CD14-positive monocyte (primary cell): ENCODE measurements at regions not wholly inside any gene's neighbourhood (a gene's known extent, or its start where the extent isn't known, plus 50 kb on each side); places are given as distances from the start of the nearest gene placed in this dataset.

Experiments
- DNase-seq, 3 donors: peaks; one replicate each; pipeline ENCODE4 v3.0.0-alpha.2; 2011 to 2022
- H2AFZ ChIP-seq: 2 replicates; pipeline ENCODE4 v1.6.0; 2012; ENCODE audit warnings: mild to moderate bottlenecking, low read depth, low read length, inconsistent platforms; ENCODE audit not compliant: insufficient read depth, poor library complexity, severe bottlenecking
- H3K27ac ChIP-seq, 2 donors: 1 replicate in 1 of 2; 2 replicates in 1 of 2; pipeline ENCODE4 v1.5.1; 2012 to 2013; ENCODE audit warnings: low read length in 2 of 2, control low read depth in 1 of 2, inconsistent platforms in 1 of 2, low read depth in 1 of 2, mild to moderate bottlenecking in 1 of 2
- H3K27me3 ChIP-seq, 2 donors: one replicate each; pipeline versions ENCODE4 v1.6.0 to v1.6.1; 2011 to 2013; ENCODE audit warnings: low read length in 2 of 2; ENCODE audit not compliant: control insufficient read depth in 2 of 2, insufficient read depth in 2 of 2
- H3K36me3 ChIP-seq, 2 donors: replicated peaks in 1 of 2; 1 replicate in 1 of 2; 2 replicates in 1 of 2; pipeline versions ENCODE4 v1.5.1 to v1.6.1; 2012 to 2013; ENCODE audit warnings: low read length in 2 of 2, control low read depth in 1 of 2, inconsistent platforms in 1 of 2, mild to moderate bottlenecking in 1 of 2; ENCODE audit not compliant: insufficient read depth in 2 of 2, control insufficient read depth in 1 of 2
- H3K4me1 ChIP-seq, 2 donors: 1 replicate in 1 of 2; 2 replicates in 1 of 2; pipeline versions ENCODE4 v1.5.1 to v1.6.1; 2012 to 2013; ENCODE audit warnings: low read length in 2 of 2, control low read depth in 1 of 2, inconsistent platforms in 1 of 2, mild to moderate bottlenecking in 1 of 2, moderate library complexity in 1 of 2; ENCODE audit not compliant: insufficient read depth in 2 of 2, control insufficient read depth in 1 of 2
- H3K4me2 ChIP-seq: replicated peaks from 2 replicates; pipeline ENCODE3; 2012; ENCODE audit warnings: low read length, moderate library complexity, mild to moderate bottlenecking; ENCODE audit not compliant: poor library complexity, severe bottlenecking; ENCODE audit errors: extremely low read depth
- H3K4me3 ChIP-seq, 3 experiments: fragments of 200-600 bp in 1 of 3; sonication (generic) in 1 of 3; replicated peaks in 1 of 3; 1 replicate in 2 of 3; 2 replicates in 1 of 3; pipeline ENCODE4 v1.5.1; 2011 to 2013; ENCODE audit warnings: low read length in 3 of 3, mild to moderate bottlenecking in 3 of 3, control low read depth in 2 of 3, low read depth in 2 of 3, inconsistent platforms in 1 of 3, moderate library complexity in 1 of 3
- H3K79me2 ChIP-seq: 2 replicates; pipeline ENCODE4 v1.6.0; 2012; ENCODE audit warnings: mild to moderate bottlenecking, control low read depth, inconsistent platforms, low read length, moderate library complexity; ENCODE audit not compliant: insufficient read depth
- H3K9ac ChIP-seq: 2 replicates; pipeline ENCODE4 v1.6.0; 2017; ENCODE audit warnings: low read length, mild to moderate bottlenecking; ENCODE audit not compliant: insufficient read depth, poor library complexity, severe bottlenecking
- H3K9me3 ChIP-seq, 2 donors: replicated peaks in 1 of 2; 1 replicate in 1 of 2; 2 replicates in 1 of 2; pipeline versions ENCODE4 v1.5.1 to v1.6.1; 2012 to 2013; ENCODE audit warnings: low read length in 2 of 2, control low read depth in 1 of 2; ENCODE audit not compliant: control insufficient read depth in 1 of 2, insufficient read depth in 1 of 2
- H4K20me1 ChIP-seq: 2 replicates; pipeline ENCODE4 v1.6.0; 2012; ENCODE audit warnings: mild to moderate bottlenecking, low read length, control low read depth, moderate library complexity; ENCODE audit not compliant: insufficient read depth
- H3K27ac Mint-ChIP-seq, 7 donors: one replicate each; pipeline ENCODE4 v1.8.0; 2020; ENCODE audit warnings: mild to moderate bottlenecking in 7 of 7, mixed read lengths in 7 of 7, moderate library complexity in 6 of 7, inconsistent platforms in 2 of 7
- H3K27me3 Mint-ChIP-seq, 3 donors: one replicate each; pipeline ENCODE4 v1.8.0; 2021 to 2022; ENCODE audit warnings: low read depth in 3 of 3, mild to moderate bottlenecking in 3 of 3, mixed read lengths in 3 of 3, moderate library complexity in 3 of 3, inconsistent platforms in 1 of 3
- H3K36me3 Mint-ChIP-seq, 2 donors: one replicate each; pipeline ENCODE4 v1.8.0; 2020; ENCODE audit warnings: mixed read lengths in 2 of 2, inconsistent platforms in 1 of 2, mild to moderate bottlenecking in 1 of 2
- H3K4me1 Mint-ChIP-seq: one replicate; pipeline ENCODE4 v1.8.0; 2020; ENCODE audit warnings: mild to moderate bottlenecking, mixed read lengths
- H3K4me3 Mint-ChIP-seq, 2 donors: one replicate each; pipeline ENCODE4 v1.8.0; 2020; ENCODE audit warnings: mild to moderate bottlenecking in 2 of 2, mixed read lengths in 2 of 2, moderate library complexity in 1 of 2
- H3K9me3 Mint-ChIP-seq, 7 donors: one replicate each; pipeline ENCODE4 v1.8.0; 2020 to 2022; ENCODE audit warnings: mixed read lengths in 7 of 7, mild to moderate bottlenecking in 6 of 7, moderate library complexity in 6 of 7, inconsistent platforms in 2 of 7
- CTCF ChIP-seq: fragments of 200-600 bp; IDR thresholded peaks from one replicate; pipeline ENCODE4 v1.8.0; 2022; ENCODE audit warnings: antibody characterized with exemption, mild to moderate bottlenecking
- WGBS: methylation state at CpG from one replicate; pipeline ENCODE4 v1.1.5; 2013; ENCODE audit warnings: missing lambda C conversion rate; ENCODE audit not compliant: insufficient coverage; 5-methylcytosine and 5-hydroxymethylcytosine counted together
- intact Hi-C, 2 donors: fragments of 100-400 bp; cut with micrococcal nuclease; formaldehyde crosslinking; loops; one replicate each; pipeline versions ENCODE4 v1.15.0 to v1.15.1; 2023

GRCh38 chr10:121322046-121322445 lies 276.2 kb downstream of the FGFR2 start:
- intact Hi-C loops = no loop called here
- H3K27me3 ChIP-seq = no peaks in the 10 kb centered on the region
- no peaks in the 10 kb centered on the region for H3K36me3 ChIP-seq
- H3K4me2 ChIP-seq = no peak overlapping the region
- Mint-ChIP-seq H3K9me3 (peaks cover 0 to 8% (median 0%) of the 10 kb centered on the region in 7 donors), H3K4me3 (no peak overlapping the region), H3K27me3 (peaks cover 0 to 1% (median 0%) of the 10 kb centered on the region in 3 donors), H3K27ac (no peak overlapping the region), H3K36me3 (no peaks in the 10 kb centered on the region), H3K4me1 (no peaks in the 10 kb centered on the region)
- H4K20me1 ChIP-seq = no peaks in the 10 kb centered on the region
- H3K4me1 ChIP-seq = no peaks in the 10 kb centered on the region
- H3K27ac ChIP-seq = no peak overlapping the region
- no peak for DNase-seq
- no peak overlapping the region for H3K4me3 ChIP-seq
- H2AFZ ChIP-seq = no peak overlapping the region
- H3K79me2 ChIP-seq = no peaks in the 10 kb centered on the region
- no peak overlapping the region for H3K9ac ChIP-seq
- no peak for TF ChIP-seq CTCF
- H3K9me3 ChIP-seq = no peaks in the 10 kb centered on the region
- WGBS = no CpG with 5 or more reads among the region's 1 CpG

GRCh38 chr10:121322776-121323175 lies 275.5 kb downstream of the FGFR2 start:
- no peak overlapping the region for H3K4me3 ChIP-seq
- Mint-ChIP-seq H3K4me1 (no peaks in the 10 kb centered on the region), H3K27me3 (peaks cover 0 to 1% (median 0%) of the 10 kb centered on the region in 3 donors), H3K27ac (no peak overlapping the region), H3K36me3 (no peaks in the 10 kb centered on the region), H3K9me3 (peaks cover 0 to 14% (median 0%) of the 10 kb centered on the region in 7 donors), H3K4me3 (no peak overlapping the region)
- H2AFZ ChIP-seq = no peak overlapping the region
- no peaks in the 10 kb centered on the region for H3K79me2 ChIP-seq
- no peaks in the 10 kb centered on the region for H3K9me3 ChIP-seq
- no peaks in the 10 kb centered on the region for H3K36me3 ChIP-seq
- no peak for TF ChIP-seq CTCF
- no peak overlapping the region for H3K27ac ChIP-seq
- H3K9ac ChIP-seq = no peak overlapping the region
- no peaks in the 10 kb centered on the region for H4K20me1 ChIP-seq
- H3K4me2 ChIP-seq = no peak overlapping the region
- WGBS = no CpG with 5 or more reads among the region's 1 CpG
- intact Hi-C loops = no loop called here
- no peaks in the 10 kb centered on the region for H3K4me1 ChIP-seq
- DNase-seq = no peak
- no peaks in the 10 kb centered on the region for H3K27me3 ChIP-seq
